CD4-positive, alpha-beta memory T cell (primary cell): ENCODE measurements at regions not wholly inside any gene's neighbourhood (a gene's known extent, or its start where the extent isn't known, plus 50 kb on each side); places are given as distances from the start of the nearest gene placed in this dataset.

ENCODE experiments used
- CTCF ChIA-PET: fragments of 350-600 bp; sonication (Branson Sonifier 250); formaldehyde crosslinking; loops from one replicate; lab custom pipeline; 2021; ENCODE audit warnings: inconsistent platforms; ENCODE audit not compliant: partially characterized antibody; lab: Charles Lee
- POLR2A ChIA-PET: fragments of 350-600 bp; sonication (Branson Sonifier 250); formaldehyde crosslinking; loops from one replicate; lab custom pipeline; 2021; ENCODE audit not compliant: partially characterized antibody; lab: Charles Lee
- DNase-seq, 5 donors: peaks; one replicate each; pipeline versions ENCODE4 v3.0.0 to v3.0.0-alpha.2; 2020 to 2022; ENCODE audit warnings: mixed read lengths in 1 of 5
- H3K27ac ChIP-seq: one replicate; pipeline ENCODE4 v1.7.0; 2013; ENCODE audit warnings: low read depth, low read length
- H3K27me3 ChIP-seq: 2 replicates; pipeline ENCODE4 v1.7.0; 2013; ENCODE audit warnings: mild to moderate bottlenecking, low read length, moderate library complexity; ENCODE audit not compliant: insufficient read depth
- H3K36me3 ChIP-seq: 2 replicates; pipeline ENCODE4 v1.7.0; 2013; ENCODE audit warnings: mild to moderate bottlenecking, low read length, moderate library complexity; ENCODE audit not compliant: insufficient read depth
- H3K4me1 ChIP-seq: 2 replicates; pipeline ENCODE4 v1.7.0; 2013; ENCODE audit warnings: mild to moderate bottlenecking, low read length, moderate library complexity; ENCODE audit not compliant: insufficient read depth
- H3K4me3 ChIP-seq, 2 donors: one replicate each; pipeline ENCODE4 v1.7.0; 2013; ENCODE audit warnings: low read length in 2 of 2, mild to moderate bottlenecking in 1 of 2
- H3K9me3 ChIP-seq, 2 donors: one replicate each; pipeline ENCODE4 v1.7.0; 2013; ENCODE audit warnings: low read length in 2 of 2, control low read depth in 1 of 2; ENCODE audit not compliant: control insufficient read depth in 1 of 2
- H3K27ac Mint-ChIP-seq, 7 donors: one replicate each; pipeline ENCODE4 v1.8.0; 2020 to 2021; ENCODE audit warnings: mixed read lengths in 7 of 7, mild to moderate bottlenecking in 6 of 7, inconsistent platforms in 3 of 7, moderate library complexity in 3 of 7
- H3K27me3 Mint-ChIP-seq, 2 donors: one replicate each; pipeline ENCODE4 v1.8.0; 2020 to 2021; ENCODE audit warnings: mixed read lengths in 2 of 2
- H3K36me3 Mint-ChIP-seq, 2 donors: one replicate each; pipeline ENCODE4 v1.8.0; 2020 to 2021; ENCODE audit warnings: mixed read lengths in 2 of 2, inconsistent platforms in 1 of 2, mild to moderate bottlenecking in 1 of 2
- H3K4me1 Mint-ChIP-seq, 4 donors: one replicate each; pipeline ENCODE4 v1.8.0; 2020 to 2021; ENCODE audit warnings: mixed read lengths in 4 of 4, mild to moderate bottlenecking in 1 of 4
- H3K4me3 Mint-ChIP-seq, 8 donors: one replicate each; pipeline ENCODE4 v1.8.0; 2020 to 2021; ENCODE audit warnings: mixed read lengths in 8 of 8, mild to moderate bottlenecking in 7 of 8, moderate library complexity in 6 of 8, inconsistent platforms in 3 of 8
- H3K9me3 Mint-ChIP-seq, 8 donors: one replicate each; pipeline ENCODE4 v1.8.0; 2020 to 2021; ENCODE audit warnings: mixed read lengths in 8 of 8, mild to moderate bottlenecking in 5 of 8, inconsistent platforms in 3 of 8, moderate library complexity in 1 of 8
- intact Hi-C: fragments of 100-400 bp; cut with micrococcal nuclease; formaldehyde crosslinking; loops from one replicate; pipeline ENCODE4 v1.15.1; 2023

DNA sequence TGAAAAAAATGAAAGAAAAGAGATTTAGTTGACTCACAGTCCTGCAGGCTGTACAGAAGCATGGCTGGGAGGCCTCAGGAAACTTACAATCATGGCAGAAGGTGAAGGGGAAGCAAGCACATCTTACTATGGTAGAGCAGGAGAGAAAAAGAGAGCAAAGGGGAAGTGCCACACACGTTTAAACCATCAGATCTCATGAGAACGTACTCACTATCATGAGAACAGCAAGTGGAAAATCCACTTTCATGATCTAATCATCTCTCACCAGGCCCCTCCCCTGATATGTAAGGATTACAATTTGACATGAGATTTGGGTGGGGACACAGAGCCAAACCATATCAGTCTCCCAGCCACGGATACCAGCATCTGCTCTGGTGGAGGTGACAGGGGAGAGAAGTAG lies 50.8 kb upstream of the CPOX start:
- H3K36me3 ChIP-seq: no peaks in the 10 kb centered on the region
- H3K27ac ChIP-seq: no peak overlapping the region
- H3K27me3 ChIP-seq: no peaks in the 10 kb centered on the region
- H3K4me1 Mint-ChIP-seq: no peaks in the 10 kb centered on the region
- no peak overlapping the region for H3K4me3 Mint-ChIP-seq
- intact Hi-C loops: no loop called here
- ChIA-PET POLR2A (no interaction called here), CTCF (no interaction called here)
- peaks cover 0 to 7% (median 2%) of the 10 kb centered on the region in 8 donors for H3K9me3 Mint-ChIP-seq
- H3K9me3 ChIP-seq: no peaks in the 10 kb centered on the region
- no peak overlapping the region for H3K27ac Mint-ChIP-seq
- no peak for DNase-seq
- no peaks in the 10 kb centered on the region for H3K36me3 Mint-ChIP-seq
- H3K4me1 ChIP-seq: no peaks in the 10 kb centered on the region
- no peak overlapping the region for H3K4me3 ChIP-seq
- peaks cover 2 to 15% of the 10 kb centered on the region in 2 donors for H3K27me3 Mint-ChIP-seq

DNA sequence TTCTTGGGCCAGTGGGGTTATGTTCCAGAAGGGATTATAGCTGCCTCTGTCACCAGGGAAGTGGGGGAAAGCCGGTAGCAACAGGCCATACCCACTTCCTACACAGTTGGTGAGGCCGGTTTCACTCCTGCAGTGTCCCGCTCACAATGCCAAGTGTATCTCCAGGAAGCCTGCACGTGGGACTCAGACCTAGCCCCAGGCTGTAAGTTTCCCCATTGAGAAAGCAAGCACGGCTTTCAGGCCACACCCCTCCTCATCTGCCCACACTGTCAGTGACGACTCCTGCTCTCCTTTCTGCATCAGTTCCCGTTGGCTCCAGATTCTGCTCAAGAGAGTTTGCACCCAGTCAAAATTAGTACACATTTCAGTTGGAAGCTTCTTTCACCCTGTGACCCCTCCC lies 51.6 kb upstream of the CPOX start:
- H3K9me3 Mint-ChIP-seq: peaks cover 0 to 6% (median 0%) of the 10 kb centered on the region in 8 donors
- H3K27ac Mint-ChIP-seq: no peak overlapping the region
- no peak for DNase-seq
- no peak overlapping the region for H3K4me3 Mint-ChIP-seq
- no peaks in the 10 kb centered on the region for H3K36me3 Mint-ChIP-seq
- intact Hi-C loops: no loop called here
- no peaks in the 10 kb centered on the region for H3K4me1 Mint-ChIP-seq
- CTCF ChIA-PET: interaction anchor here (1.0 kb wide), 1 partner anchor 47 kb away, joined by 3 read pairs; no protein-coding TSS in a partner anchor
- H3K27me3 Mint-ChIP-seq: peaks cover 3 to 13% of the 10 kb centered on the region in 2 donors
- no peak overlapping the region for H3K4me3 ChIP-seq
- H3K9me3 ChIP-seq: no peaks in the 10 kb centered on the region
- H3K27me3 ChIP-seq: no peaks in the 10 kb centered on the region
- H3K36me3 ChIP-seq: no peaks in the 10 kb centered on the region
- H3K27ac ChIP-seq: no peak overlapping the region
- H3K4me1 ChIP-seq: no peaks in the 10 kb centered on the region
- POLR2A ChIA-PET: no interaction called here

DNA sequence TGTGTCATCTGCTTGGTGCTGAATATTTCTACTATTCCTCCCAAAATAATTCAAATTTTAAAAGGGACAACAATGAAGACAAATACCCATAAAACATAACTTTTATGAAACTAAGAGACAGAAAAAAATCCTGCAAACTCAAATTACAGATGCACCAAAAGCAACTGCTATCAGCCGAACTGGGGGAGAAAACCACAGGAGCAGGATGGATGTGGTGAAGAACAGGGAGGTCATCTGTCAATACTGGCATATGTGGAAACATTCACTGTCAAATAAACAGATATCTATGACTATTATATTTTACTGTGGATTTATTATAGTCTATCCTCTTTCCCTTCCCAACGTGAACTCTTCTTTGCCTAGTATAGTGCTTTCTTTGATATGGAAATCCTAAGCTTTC lies 53.3 kb upstream of the CPOX start:
- H3K4me1 ChIP-seq: no peaks in the 10 kb centered on the region

DNA sequence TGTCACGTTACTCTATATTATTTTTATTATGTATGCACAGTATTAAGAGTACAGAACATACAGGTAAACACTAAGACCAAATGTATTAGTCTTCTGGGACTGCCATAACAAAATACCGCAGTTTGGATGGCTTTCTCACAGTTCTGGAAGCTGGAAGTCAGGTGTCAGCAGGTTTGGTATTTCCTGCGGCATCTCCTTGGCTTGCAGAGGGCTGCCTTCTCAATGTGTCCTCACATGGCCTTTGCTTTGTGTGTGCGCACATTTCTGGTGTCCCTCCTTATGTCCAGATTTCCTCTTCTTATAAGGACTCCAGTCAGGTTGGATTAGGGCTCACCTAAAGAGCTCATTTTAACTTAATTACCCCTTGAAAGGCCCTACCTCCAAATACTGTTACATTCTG lies 53.8 kb upstream of the CPOX start:
- Mint-ChIP-seq H3K9me3 (peaks cover 0 to 6% (median 0%) of the 10 kb centered on the region in 8 donors), H3K4me3 (no peak overlapping the region), H3K36me3 (no peaks in the 10 kb centered on the region), H3K27ac (no peak overlapping the region), H3K4me1 (peaks cover 0 to 4% (median 1%) of the 10 kb centered on the region in 4 donors), H3K27me3 (peaks cover 10 to 14% of the 10 kb centered on the region in 2 donors)
- no peak overlapping the region for H3K4me3 ChIP-seq
- ChIA-PET POLR2A (no interaction called here), CTCF (no interaction called here)
- no peak overlapping the region for H3K27ac ChIP-seq
- H3K36me3 ChIP-seq: no peaks in the 10 kb centered on the region
- no peak for DNase-seq
- H3K9me3 ChIP-seq: no peaks in the 10 kb centered on the region
- intact Hi-C loops: no loop called here
- H3K4me1 ChIP-seq: no peaks in the 10 kb centered on the region
- no peaks in the 10 kb centered on the region for H3K27me3 ChIP-seq

More for the DNA sequence above, 53.3 kb upstream of the CPOX start:
- H3K9me3 Mint-ChIP-seq: peaks cover 0 to 6% (median 0%) of the 10 kb centered on the region in 8 donors
- Histone ChIP-seq H3K9me3 (no peaks in the 10 kb centered on the region), H3K27me3 (no peaks in the 10 kb centered on the region), H3K36me3 (no peaks in the 10 kb centered on the region), H3K27ac (no peak overlapping the region), H3K4me3 (no peak overlapping the region)
- no peak overlapping the region for H3K27ac Mint-ChIP-seq
- no peak overlapping the region for H3K4me3 Mint-ChIP-seq
- H3K4me1 Mint-ChIP-seq: peaks cover 0 to 4% (median 1%) of the 10 kb centered on the region in 4 donors
- H3K36me3 Mint-ChIP-seq: no peaks in the 10 kb centered on the region
- ChIA-PET CTCF (interaction anchor here (1.0 kb wide), 1 partner anchor 11 kb away, joined by 4 read pairs; no protein-coding TSS in a partner anchor), POLR2A (no interaction called here)
- intact Hi-C loops: no loop called here
- peaks cover 10 to 14% of the 10 kb centered on the region in 2 donors for H3K27me3 Mint-ChIP-seq
- DNase-seq: no peak

DNA sequence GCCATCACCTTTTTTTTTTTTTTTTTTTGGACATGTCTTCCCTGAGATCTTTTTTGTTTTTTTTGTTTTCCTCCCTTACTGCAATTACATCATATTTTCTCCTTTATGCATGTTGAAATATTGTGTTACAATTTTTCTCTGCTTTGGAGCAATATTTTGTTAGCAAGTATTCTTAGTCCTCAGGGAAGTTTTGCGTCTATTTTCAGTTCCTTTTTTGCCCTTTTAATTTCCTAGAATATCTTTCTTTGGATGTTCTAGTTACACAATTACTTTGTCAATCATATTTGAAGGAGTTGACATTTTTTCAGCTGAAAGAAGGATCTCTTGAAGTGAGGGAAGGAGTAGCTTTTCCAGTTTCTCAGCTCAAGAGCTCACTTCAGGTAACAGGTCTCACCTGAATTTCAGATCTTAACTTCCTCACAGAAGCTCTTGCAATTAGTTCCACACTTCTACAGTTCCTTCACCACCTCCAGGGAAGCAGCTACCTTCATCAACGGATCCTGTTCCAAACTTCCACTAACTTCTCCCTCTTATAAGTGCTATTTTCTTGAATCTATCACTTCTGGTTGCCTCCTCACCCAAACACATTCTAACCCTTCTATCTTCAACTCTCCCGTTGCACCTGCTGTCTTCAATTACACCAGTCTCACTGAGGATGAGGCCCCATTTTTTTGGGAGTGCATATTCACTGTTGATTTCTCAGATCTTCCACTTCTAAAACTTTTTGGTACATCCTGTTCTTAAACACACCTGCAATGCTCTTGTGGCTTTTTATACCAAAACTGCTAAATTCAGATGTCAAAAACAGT lies 57.8 kb upstream of the CPOX start:
- intact Hi-C loops: no loop called here
- no peak overlapping the region for H3K4me3 ChIP-seq
- Mint-ChIP-seq H3K27me3 (peaks cover 8 to 11% of the 10 kb centered on the region in 2 donors), H3K4me1 (peaks cover 0 to 4% (median 1%) of the 10 kb centered on the region in 4 donors), H3K36me3 (no peaks in the 10 kb centered on the region), H3K4me3 (peak overlapping the region in 1 of 8 donors; percentile 1), H3K9me3 (peaks cover 0 to 2% (median 0%) of the 10 kb centered on the region in 8 donors), H3K27ac (no peak overlapping the region)
- no peaks in the 10 kb centered on the region for H3K9me3 ChIP-seq
- no peak for DNase-seq
- no peaks in the 10 kb centered on the region for H3K4me1 ChIP-seq
- no peaks in the 10 kb centered on the region for H3K36me3 ChIP-seq
- H3K27ac ChIP-seq: no peak overlapping the region
- CTCF ChIA-PET: interaction anchor here (0.6 kb wide), 1 partner anchor 30 kb away, joined by 3 read pairs; no protein-coding TSS in a partner anchor
- POLR2A ChIA-PET: no interaction called here
- H3K27me3 ChIP-seq: no peaks in the 10 kb centered on the region

DNA sequence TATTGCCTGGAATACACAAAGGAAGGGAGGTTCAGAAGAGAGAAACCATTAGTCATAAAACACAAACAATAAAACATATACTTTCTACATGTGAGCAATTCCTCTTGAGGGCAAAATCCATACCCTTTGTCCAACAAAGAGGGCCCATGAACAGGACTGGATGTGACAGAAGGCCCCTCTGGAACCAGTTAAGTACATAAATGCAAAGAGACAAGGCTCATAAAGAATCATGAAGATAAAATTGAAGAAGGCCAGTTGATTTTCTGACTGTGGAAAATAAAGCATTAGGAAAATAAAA lies 58.3 kb upstream of the CPOX start:
- H3K4me1 Mint-ChIP-seq: peaks cover 0 to 4% (median 1%) of the 10 kb centered on the region in 4 donors
- no peaks in the 10 kb centered on the region for H3K36me3 Mint-ChIP-seq
- Histone ChIP-seq H3K4me1 (no peaks in the 10 kb centered on the region), H3K4me3 (no peak overlapping the region), H3K9me3 (no peaks in the 10 kb centered on the region), H3K27ac (no peak overlapping the region), H3K27me3 (no peaks in the 10 kb centered on the region), H3K36me3 (no peaks in the 10 kb centered on the region)
- POLR2A ChIA-PET: no interaction called here
- H3K27me3 Mint-ChIP-seq: peaks cover 8 to 10% of the 10 kb centered on the region in 2 donors
- DNase-seq: no peak
- no peak overlapping the region for H3K4me3 Mint-ChIP-seq
- CTCF ChIA-PET: no interaction called here
- H3K9me3 Mint-ChIP-seq: peaks cover 0 to 2% (median 0%) of the 10 kb centered on the region in 8 donors
- intact Hi-C loops: no loop called here
- no peak overlapping the region for H3K27ac Mint-ChIP-seq

DNA sequence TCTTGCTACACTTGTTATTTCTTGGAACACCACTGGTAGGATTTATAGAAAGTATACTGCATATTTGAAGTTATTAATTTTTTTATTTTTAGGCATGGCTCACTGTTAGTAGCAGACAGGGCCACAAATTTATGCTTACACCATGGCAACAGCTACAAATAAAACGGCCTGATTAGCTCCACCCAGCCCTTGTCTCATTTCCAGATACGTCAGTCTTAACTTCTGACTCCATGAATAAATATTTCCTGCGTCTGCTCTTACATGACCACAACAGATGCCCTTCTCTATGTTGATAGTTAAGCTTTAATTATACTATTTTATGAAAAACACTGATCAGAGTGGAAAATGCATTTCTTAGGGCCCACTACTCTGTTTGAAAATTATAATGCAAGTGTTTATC lies 62.3 kb upstream of the CPOX start:
- H3K36me3 Mint-ChIP-seq: no peaks in the 10 kb centered on the region
- peaks cover 0 to 1% (median 0%) of the 10 kb centered on the region in 8 donors for H3K9me3 Mint-ChIP-seq
- H3K4me1 ChIP-seq: no peaks in the 10 kb centered on the region
- H3K27ac ChIP-seq: no peak overlapping the region
- intact Hi-C loops: loop anchor here (5.0 kb wide), 1 partner anchor 323 kb away; no protein-coding TSS in a partner anchor
- no peak overlapping the region for H3K4me3 ChIP-seq
- H3K36me3 ChIP-seq: no peaks in the 10 kb centered on the region
- H3K9me3 ChIP-seq: no peaks in the 10 kb centered on the region
- no peaks in the 10 kb centered on the region for H3K27me3 ChIP-seq
- DNase-seq: no peak
- ChIA-PET CTCF (no interaction called here), POLR2A (no interaction called here)
- peaks cover 0 to 11% (median 5%) of the 10 kb centered on the region in 4 donors for H3K4me1 Mint-ChIP-seq
- no peak overlapping the region for H3K27ac Mint-ChIP-seq
- H3K27me3 Mint-ChIP-seq: peaks cover 19% of the 10 kb centered on the region in 2 donors
- no peak overlapping the region for H3K4me3 Mint-ChIP-seq
